Mucosa of rectum (tissue), 2 donors: ENCODE measurements at regions not wholly inside any gene's neighbourhood (a gene's known extent, or its start where the extent isn't known, plus 50 kb on each side); places are given as distances from the start of the nearest gene placed in this dataset.

Experiments
- H3K27ac ChIP-seq, 2 donors: one replicate each; pipeline ENCODE4 v1.7.0; 2013; ENCODE audit warnings: inconsistent platforms in 2 of 2, low read depth in 2 of 2, low read length in 2 of 2
- H3K27me3 ChIP-seq, 2 donors: one replicate each; pipeline ENCODE4 v1.7.0; 2013; ENCODE audit warnings: low read length in 2 of 2; ENCODE audit not compliant: control insufficient read depth in 2 of 2, insufficient read depth in 2 of 2
- H3K36me3 ChIP-seq, 2 donors: one replicate each; pipeline ENCODE4 v1.7.0; 2013; ENCODE audit warnings: low read length in 2 of 2; ENCODE audit not compliant: control insufficient read depth in 2 of 2, insufficient read depth in 2 of 2
- H3K4me1 ChIP-seq, 2 donors: one replicate each; pipeline ENCODE4 v1.7.0; 2013; ENCODE audit warnings: low read length in 2 of 2, mild to moderate bottlenecking in 1 of 2; ENCODE audit not compliant: control insufficient read depth in 2 of 2, insufficient read depth in 2 of 2
- H3K4me3 ChIP-seq, 2 donors: one replicate each; pipeline ENCODE4 v1.7.0; 2013; ENCODE audit warnings: low read length in 2 of 2
- H3K9ac ChIP-seq, 2 donors: one replicate each; pipeline ENCODE4 v1.7.0; 2013; ENCODE audit warnings: low read length in 2 of 2, low read depth in 1 of 2, mild to moderate bottlenecking in 1 of 2
- H3K9me3 ChIP-seq, 2 donors: one replicate each; pipeline ENCODE4 v1.7.0; 2013; ENCODE audit warnings: low read length in 2 of 2; ENCODE audit not compliant: control insufficient read depth in 2 of 2
- donor health status: healthy.
- donor health status: Normal muscosa, but diverticular disease.

DNA sequence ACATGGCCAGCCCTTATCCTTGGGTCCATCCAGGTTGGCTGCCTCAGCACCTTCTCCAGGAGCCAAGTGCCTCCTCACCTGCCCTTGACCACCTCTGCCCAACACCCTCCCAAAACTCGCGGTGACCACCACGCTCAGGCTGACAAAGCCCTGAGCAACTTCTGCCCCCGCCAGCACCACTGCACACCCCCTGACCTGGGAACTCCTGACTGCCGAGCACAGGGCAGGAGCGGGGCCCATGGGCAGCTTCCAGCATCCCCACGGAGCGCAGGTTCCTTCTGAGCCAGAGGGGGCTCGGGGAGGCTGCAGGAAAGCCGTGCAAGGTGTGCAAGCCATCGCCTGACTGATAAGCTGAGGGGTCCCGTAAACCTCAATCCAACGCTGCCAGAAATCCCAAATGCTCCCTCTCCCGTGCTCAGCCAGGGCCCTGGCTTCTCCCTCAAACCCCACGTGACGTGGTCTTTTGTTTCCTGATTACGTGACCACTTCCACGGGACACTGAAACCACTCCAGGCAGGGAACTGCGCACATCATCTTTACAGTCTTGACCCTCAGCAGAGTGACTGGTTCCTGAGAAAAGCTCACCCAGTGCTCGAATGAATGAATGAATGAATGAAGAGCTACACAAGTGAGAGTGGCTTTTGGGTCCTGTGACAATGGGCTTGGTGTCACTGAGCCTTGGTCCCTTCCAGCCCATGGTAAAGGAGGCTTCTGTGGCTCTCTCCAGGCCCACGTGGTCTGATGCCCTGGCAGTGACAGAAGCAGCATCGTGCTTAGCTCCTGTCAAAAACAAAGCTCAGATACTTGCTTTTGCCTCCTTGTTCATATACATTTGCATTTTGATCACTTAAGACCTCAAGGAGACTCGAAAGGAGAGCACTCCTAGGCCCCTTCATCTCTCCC, 249.8 kb upstream of the PPP2R2D start:
- Histone ChIP-seq H3K4me1 (no peaks in the 10 kb centered on the region), H3K27ac (no peak overlapping the region), H3K36me3 (no peaks in the 10 kb centered on the region), H3K9ac (no peak overlapping the region), H3K4me3 (no peak overlapping the region), H3K9me3 (peaks cover 0 to 3% of the 10 kb centered on the region in 2 donors), H3K27me3 (peaks cover 0 to 2% of the 10 kb centered on the region in 2 donors)

DNA sequence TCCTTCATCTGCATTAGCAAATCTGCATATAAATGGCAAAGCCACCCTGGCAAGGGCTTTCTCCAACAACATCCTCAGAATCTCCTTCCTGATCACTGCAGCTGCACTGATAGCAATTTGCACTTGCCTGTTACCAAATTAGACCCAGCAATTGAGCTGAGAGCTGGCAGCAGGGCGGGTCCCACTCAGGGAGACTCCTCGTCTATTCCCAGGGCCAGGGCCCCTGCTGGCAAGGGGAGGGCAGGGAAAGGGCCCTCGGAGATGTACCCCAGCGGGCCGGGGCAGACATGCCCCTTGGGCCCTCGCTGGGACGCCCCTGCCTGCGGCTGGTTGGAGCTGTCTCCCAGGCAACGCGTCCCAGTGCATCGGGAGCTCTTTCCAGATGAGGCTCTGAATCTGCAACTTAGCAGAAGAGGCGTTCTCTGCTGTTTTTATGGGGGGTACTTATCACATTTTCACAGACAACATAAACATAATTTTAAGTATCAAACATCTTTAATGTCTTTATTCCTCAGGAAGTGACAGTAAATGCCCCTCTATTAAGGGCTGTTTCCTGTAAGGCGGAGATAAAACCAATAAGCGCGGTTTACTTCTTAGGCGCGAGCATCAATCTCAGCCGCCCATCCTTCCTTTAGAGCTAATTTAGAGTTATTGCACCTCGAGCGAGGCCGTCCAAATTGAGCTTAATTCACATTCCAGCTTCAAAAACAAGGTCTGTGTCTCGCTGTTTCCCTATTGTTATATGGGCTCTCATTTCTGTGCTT, 249.0 kb upstream of the PPP2R2D start:
- Histone ChIP-seq H3K9ac (no peak overlapping the region), H3K9me3 (peaks cover 0 to 3% of the 10 kb centered on the region in 2 donors), H3K4me3 (no peak overlapping the region), H3K4me1 (no peaks in the 10 kb centered on the region), H3K27me3 (peaks cover 0 to 2% of the 10 kb centered on the region in 2 donors), H3K27ac (no peak overlapping the region), H3K36me3 (no peaks in the 10 kb centered on the region)

DNA sequence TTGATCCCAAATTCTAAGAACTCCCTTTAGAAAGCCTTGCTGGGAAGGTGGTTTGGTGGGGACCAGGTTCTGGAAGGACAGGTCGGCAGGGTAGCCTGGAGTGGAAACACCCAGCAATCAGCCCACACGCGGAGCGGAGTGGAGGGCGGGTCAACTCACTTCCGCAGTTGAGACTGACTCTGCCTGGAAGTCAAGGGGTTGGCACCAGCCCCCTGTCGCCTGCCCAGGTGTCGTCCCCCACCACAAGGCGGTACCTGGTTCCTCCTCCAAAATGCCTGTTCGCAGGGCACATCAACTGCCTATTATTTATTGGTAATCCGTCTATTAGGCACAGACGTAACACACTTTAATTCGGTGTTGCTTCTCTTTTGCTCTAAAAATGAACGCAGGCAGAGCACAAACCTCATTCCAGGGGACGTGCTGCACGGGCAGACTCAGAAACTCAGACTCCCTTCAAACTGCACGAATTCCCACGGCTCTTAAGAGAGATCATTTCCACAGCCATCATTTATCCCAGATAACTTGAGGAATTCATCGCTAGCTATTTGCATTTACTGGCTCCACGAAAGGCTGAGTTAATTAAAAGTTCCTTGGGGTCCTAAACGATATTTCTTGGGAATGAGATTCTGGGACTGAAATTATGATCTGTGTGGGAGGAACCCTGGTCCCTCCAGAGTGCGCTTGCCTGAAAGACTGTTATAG, 248.2 kb upstream of the PPP2R2D start:
- no peaks in the 10 kb centered on the region for H3K36me3 ChIP-seq
- H3K4me3 ChIP-seq = no peak overlapping the region
- peaks cover 0 to 3% of the 10 kb centered on the region in 2 donors for H3K9me3 ChIP-seq
- no peak overlapping the region for H3K27ac ChIP-seq
- H3K9ac ChIP-seq = no peak overlapping the region
- H3K27me3 ChIP-seq = peaks cover 0 to 2% of the 10 kb centered on the region in 2 donors
- H3K4me1 ChIP-seq = no peaks in the 10 kb centered on the region

DNA sequence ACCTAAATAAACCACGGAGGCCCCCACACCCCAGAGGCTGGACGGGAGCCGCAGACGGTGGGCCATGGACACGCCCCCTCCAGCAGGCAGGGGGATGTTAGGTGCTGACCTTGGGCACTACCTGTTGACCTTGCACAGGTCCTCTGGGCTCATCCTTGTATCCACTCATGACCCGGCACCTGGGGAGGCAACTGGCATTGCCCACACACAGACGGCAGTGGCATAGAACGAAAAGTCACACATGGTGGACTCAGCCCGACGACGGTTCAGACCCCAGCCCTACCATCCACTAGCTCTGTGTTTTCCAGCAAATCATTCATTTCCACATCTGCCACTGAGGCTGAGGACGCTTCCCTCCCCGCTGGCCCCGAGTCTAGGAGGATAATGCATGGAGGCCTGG, 247.7 kb upstream of the PPP2R2D start:
- no peak overlapping the region for H3K9ac ChIP-seq
- no peaks in the 10 kb centered on the region for H3K36me3 ChIP-seq
- H3K9me3 ChIP-seq = peaks cover 0 to 3% of the 10 kb centered on the region in 2 donors
- no peaks in the 10 kb centered on the region for H3K4me1 ChIP-seq
- H3K27ac ChIP-seq = no peak overlapping the region
- peaks cover 0 to 2% of the 10 kb centered on the region in 2 donors for H3K27me3 ChIP-seq
- H3K4me3 ChIP-seq = no peak overlapping the region

DNA sequence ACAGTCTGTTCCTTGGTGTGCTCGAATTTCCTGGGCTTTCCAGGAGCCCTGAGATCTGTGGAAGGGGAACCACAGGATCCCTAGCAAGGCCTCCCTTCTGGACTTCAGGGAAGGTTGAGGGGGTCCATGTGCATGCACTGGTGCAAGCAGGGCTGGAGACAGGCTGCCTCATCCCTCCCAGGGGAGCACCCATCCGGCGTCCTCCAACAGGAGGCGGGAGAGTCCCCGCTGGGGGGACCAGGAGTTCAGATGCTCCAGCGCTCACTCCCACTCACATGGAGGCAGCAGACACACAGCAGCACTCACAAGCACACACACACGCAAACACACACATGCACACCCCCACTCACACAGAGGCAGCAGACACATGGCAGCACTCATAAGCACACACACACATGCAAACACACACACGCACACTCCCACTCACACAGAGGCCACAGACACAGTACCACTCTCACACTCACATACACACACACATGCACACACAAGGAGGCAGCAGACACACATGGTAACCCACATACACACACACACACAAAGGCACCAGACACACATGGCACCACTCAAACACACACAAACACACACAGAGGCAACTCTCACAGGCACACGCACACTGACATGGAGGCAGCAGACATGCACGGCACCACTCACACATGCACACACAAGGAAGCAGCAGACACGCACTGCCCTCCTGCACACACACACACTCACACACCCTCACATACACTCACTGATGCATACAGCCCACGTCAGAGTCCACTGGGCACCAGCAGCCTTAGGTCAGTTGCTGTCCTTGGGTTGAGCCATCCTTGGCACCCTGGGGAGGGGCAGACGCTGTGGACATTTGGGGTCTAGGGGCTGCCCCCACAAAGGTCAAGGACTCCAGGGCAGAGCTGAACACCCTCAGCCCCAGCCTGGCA, 247.0 kb upstream of the PPP2R2D start:
- H3K27ac ChIP-seq = no peak overlapping the region
- peaks cover 0 to 3% of the 10 kb centered on the region in 2 donors for H3K9me3 ChIP-seq
- H3K9ac ChIP-seq = no peak overlapping the region
- peaks cover 0 to 2% of the 10 kb centered on the region in 2 donors for H3K27me3 ChIP-seq
- H3K4me3 ChIP-seq = no peak overlapping the region
- H3K4me1 ChIP-seq = no peaks in the 10 kb centered on the region
- no peaks in the 10 kb centered on the region for H3K36me3 ChIP-seq

DNA sequence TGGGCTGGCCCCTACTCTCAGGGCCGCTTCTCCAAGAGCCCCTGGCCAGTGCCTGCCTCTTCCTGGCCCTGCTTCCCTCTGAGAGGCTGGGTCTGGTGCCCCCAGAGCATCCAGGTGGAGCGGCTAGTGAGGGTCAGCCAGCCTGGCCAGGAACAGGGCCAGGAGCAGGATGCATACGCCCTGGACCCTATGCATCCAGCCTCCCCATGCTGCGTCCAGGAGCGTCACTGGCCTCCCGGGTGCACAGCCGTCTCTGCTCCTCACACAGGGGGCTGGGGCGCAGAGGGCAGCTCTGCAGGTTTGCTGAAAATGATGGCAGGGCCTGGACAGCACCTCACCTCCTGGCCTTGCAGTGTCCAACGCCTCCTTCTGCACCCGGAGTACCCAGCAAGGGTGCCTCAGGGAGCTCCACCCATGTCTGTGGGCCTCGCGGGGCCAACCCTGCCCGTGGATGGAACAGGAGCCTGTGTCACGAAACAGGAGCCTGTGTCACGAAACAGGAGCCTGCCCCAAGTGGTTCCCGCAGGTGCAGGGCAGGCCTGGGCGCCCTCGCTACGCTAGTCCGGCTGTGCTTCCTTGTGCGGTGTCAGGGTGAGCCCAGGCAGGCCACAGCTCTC, 246.2 kb upstream of the PPP2R2D start:
- Histone ChIP-seq H3K9me3 (peaks cover 0 to 3% of the 10 kb centered on the region in 2 donors), H3K27ac (no peak overlapping the region), H3K4me3 (no peak overlapping the region), H3K4me1 (no peaks in the 10 kb centered on the region), H3K9ac (no peak overlapping the region), H3K36me3 (no peaks in the 10 kb centered on the region), H3K27me3 (peaks cover 0 to 2% of the 10 kb centered on the region in 2 donors)

DNA sequence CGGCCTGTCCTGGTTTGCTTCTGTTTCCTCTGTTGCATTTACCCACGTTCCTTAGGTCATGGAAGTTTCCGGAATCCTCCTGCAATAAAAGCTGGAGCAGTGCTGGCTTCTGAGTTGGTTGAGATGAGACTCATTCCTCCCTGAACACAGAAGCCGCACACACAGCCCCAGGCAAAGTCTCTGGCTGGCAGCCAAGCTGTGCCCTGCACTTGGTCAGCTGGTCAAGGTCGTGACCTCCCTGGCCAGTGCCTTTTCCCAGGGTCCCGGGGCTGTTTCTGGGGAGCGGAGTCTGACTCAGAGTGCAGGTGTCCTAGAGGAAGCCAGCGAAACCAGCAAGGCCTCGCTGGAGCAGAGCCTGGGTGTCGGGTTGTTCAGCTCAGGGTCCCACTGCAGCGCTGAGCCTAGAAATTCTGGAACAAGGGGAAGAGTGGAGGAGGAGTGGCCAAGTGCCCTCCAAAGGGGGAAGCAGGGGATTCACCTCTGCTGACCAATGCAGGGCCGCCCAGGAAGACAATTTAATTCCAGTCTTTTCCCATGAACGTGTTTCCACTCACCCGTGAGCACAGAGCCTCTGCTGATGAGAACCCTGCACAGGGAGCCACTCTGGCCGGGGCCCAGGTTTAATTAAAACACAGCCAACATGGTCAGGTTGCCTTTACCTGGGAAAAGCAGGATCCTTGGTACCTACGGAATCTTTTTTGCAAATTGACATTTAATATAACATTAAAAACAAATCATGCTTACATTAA, 245.5 kb upstream of the PPP2R2D start:
- Histone ChIP-seq H3K9ac (no peak overlapping the region), H3K4me3 (no peak overlapping the region), H3K27me3 (peaks cover 0 to 2% of the 10 kb centered on the region in 2 donors), H3K27ac (no peak overlapping the region), H3K4me1 (no peaks in the 10 kb centered on the region), H3K36me3 (no peaks in the 10 kb centered on the region), H3K9me3 (peaks cover 2 to 3% of the 10 kb centered on the region in 2 donors)

DNA sequence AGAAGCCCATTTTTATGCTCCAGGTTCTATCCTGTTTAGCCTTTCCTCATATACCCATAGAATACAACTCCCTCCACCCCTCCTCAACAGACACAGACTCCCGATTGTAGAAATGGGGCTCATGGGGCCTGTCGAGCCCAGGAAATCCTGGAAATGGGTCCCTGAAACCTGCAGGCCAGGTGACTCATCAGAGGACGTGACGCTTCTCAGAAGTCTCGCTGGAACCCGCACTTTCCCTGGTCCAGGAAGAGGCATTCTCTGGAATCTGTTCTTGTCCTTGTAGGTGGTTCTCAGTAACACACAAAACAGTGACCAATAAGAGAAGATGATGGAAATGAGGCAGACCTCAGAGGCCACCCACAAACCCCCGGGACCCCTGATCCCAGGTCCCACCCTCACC, 244.8 kb upstream of the PPP2R2D start:
- no peak overlapping the region for H3K27ac ChIP-seq
- H3K4me1 ChIP-seq = no peaks in the 10 kb centered on the region
- H3K4me3 ChIP-seq = no peak overlapping the region
- peaks cover 1 to 5% of the 10 kb centered on the region in 2 donors for H3K9me3 ChIP-seq
- no peak overlapping the region for H3K9ac ChIP-seq
- peaks cover 0 to 1% of the 10 kb centered on the region in 2 donors for H3K27me3 ChIP-seq
- H3K36me3 ChIP-seq = no peaks in the 10 kb centered on the region
